GM12892 (cell line): ENCODE measurements at regions not wholly inside any gene's neighbourhood (a gene's known extent, or its start where the extent isn't known, plus 50 kb on each side); places are given as distances from the start of the nearest gene placed in this dataset.
"Not testable (repeated sequence)": the region's sequence is repeated elsewhere in the genome, so short reads cannot be mapped to it uniquely, and the experiment has no call there.

Experiments
- DNase-seq: peaks from one replicate; pipeline ENCODE4 v3.0.0; 2011; ENCODE audit not compliant: insufficient read length
- FAIRE-seq: peaks from 2 replicates; lab custom pipeline; 2011; peaks lifted over from hg19 to GRCh38; lab: Jason Lieb, UNC
- POLR2A ChIP-seq: IDR thresholded peaks from 2 replicates; pipeline ENCODE4 v1.6.1; 2011; ENCODE audit warnings: low read depth, low read length, control low read depth
- POLR2AphosphoS5 ChIP-seq: IDR thresholded peaks from 2 replicates; pipeline ENCODE4 v1.6.1; 2011; ENCODE audit warnings: low read depth, low read length, control low read depth
- TAF1 ChIP-seq: IDR thresholded peaks from 2 replicates; pipeline ENCODE4 v1.6.1; 2011; ENCODE audit warnings: low read depth, mild to moderate bottlenecking, control low read depth, low read length, borderline replicate concordance

DNA sequence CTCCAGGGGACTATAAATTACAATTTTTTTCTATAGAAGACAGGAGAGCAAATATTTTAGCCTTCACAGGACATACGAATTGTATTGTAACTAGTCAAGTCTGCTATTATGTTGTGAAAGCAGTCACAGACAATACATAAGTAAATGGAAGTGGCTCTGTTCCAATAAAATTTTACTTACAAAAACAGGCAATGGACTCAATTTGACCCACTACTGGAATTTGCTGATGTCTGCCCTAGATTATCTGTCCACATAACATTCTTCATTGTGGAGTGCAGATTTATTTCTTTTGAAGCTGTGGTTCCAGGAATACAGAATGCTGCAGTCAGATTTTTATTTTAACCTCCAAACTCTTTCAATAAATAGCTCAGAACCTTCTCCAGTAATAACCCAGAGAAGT, 330.3 kb downstream of the PPP4R3C start:
- FAIRE-seq, result no peak
- DNase-seq, result no peak
- TF ChIP-seq POLR2A (no peak), POLR2AphosphoS5 (no peak), TAF1 (no peak)

DNA sequence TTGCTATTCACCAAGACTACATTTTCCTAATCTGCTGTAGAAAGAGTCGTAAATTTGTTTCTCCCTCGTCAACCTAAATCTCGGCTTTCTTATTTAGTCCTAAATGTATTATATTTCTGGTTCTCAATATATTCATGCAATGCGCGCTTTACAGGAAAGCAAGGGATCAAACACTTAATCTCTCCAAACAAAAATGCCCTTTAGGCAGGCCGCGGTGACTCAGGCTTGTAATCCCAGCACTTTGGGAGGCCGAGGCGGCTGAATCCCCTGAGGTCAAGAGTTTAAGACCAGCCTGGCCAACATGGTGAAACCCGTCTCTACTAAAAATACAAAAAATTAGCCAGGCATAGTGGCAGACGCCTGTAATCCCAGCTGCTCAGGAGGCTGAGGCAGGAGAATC, 376.0 kb downstream of the PPP4R3C start:
- FAIRE-seq, result not testable (repeated sequence)

DNA sequence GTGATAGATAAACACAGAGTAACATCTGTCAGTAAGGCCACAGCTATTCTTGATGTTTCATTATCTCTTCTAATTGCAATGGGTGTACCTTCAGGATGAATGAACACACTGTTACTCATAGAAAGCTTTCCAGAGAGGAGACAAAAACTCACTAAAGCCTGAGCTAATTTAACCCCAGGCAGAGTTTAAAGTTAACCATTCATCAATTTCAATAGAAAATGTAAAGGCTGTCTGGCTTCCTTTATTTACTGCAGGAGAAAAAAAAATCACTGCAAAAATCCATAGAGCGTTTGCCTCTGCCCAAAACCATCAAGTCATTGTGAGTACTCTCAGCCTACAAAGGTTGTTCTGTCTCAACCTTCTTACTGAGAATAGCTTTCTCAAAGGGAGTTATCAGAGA, 376.9 kb downstream of the PPP4R3C start:
- DNase-seq (no peak), FAIRE-seq (no peak)
- TF ChIP-seq TAF1 (no peak), POLR2AphosphoS5 (no peak), POLR2A (no peak)

More for the DNA sequence above, 376.0 kb downstream of the PPP4R3C start:
- DNase-seq, result not testable (repeated sequence)

DNA sequence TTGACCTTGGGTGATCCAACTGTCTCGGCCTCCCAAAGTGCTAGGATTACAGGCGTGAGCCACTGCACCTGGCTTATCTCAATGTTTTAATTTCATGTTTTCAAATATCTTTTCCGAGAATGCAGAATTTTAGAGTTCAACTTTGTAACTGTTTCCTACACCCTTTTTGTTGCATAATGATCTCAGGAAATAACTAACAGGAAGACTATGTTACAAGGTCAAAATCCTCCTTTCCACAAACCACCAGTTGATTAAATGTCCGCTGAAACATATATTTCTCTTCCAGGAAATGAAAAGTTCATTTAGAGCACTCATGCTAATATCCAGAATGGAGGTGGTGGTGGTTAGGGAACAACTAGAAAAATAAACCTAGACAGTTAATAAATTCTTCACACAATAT, 377.8 kb downstream of the PPP4R3C start:
- FAIRE-seq (no peak), DNase-seq (no peak)
- TF ChIP-seq TAF1, result no peak

DNA sequence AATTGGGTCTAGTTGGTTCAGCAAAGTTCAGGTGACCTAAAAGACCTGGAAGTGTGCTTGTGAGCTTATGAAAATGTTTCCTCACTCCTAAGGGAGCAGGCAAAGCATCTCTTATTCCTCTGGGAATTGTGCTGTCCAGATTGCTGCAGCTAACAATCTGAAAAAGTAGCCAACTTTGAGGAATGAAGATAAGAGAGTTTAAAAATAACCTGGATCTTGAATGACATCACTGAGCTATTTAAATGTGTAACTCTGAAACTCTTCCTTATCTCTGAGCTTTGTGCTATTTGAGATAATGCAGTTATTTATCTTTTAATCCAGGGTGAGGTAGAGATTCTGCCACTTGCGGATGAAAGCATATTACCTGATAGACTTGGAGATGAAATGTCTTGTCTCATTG, 384.8 kb downstream of the PPP4R3C start:
- TF ChIP-seq TAF1 (no peak), POLR2AphosphoS5 (no peak), POLR2A (no peak)
- no peak for DNase-seq
- FAIRE-seq, result no peak

DNA sequence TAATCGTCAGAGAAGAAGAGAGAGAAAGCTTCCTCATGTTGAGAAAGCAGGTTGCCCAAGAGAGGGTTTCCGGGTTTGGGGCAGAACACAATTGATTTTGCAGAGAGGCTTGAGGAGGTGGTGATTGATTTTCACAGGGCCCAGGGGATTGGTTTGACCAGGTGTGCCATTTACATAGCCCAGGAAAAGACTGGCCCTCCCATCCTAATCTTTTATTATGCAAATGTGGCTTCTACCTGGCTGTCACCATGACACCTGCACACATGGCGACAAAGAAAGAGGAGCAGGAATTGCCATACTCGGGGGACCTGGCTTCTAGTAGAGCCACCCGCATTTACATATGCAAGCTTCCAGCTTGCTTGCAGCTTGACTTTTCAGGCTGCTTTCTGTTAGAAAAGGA, 405.3 kb downstream of the PPP4R3C start:
- TF ChIP-seq TAF1, result no peak
- TF ChIP-seq POLR2AphosphoS5, result no peak
- TF ChIP-seq POLR2A, result no peak
- FAIRE-seq (no peak), DNase-seq (no peak)

DNA sequence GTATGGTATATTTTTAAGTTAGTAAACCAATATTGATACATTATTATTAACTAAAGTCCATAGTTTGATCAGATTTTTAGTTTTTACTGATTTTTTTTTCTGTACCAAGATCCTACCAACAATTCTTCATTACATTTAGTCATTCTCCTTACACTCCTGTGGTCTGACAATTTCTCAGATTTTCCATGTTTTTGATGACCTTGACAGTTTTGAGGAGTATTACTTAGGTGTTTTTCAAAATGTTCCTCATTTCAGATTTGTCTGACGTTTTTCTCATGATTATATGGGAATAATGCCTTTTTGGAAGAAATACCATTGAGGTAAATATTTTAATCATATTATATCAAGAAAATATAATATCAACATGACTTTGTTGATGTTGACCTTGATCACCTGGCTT, 423.8 kb downstream of the PPP4R3C start:
- DNase-seq (no peak), FAIRE-seq (no peak)
- TF ChIP-seq POLR2A, result no peak
- no peak for TF ChIP-seq TAF1
- TF ChIP-seq POLR2AphosphoS5, result no peak

DNA sequence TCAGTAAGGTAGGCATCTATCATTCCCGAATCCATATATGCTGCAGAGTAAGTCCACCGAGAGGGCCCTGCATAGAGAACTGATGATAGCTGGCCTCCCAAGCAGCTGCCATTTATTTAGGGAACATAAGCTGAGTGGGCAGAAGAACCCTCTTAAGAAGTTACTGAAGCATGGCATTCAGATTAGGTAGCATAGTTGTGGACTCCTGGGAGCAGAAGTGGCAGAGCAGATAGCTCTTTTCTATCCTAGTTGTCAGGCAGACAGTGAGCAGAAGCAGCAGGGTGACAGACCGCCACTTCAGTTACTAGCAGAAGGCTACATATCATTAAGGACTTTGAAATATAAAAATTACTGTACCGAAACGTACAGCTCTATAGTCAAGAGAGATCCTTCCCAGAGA, 454.7 kb downstream of the PPP4R3C start:
- FAIRE-seq (no peak), DNase-seq (no peak)
- TF ChIP-seq POLR2A, result no peak
- TF ChIP-seq POLR2AphosphoS5, result no peak
- no peak for TF ChIP-seq TAF1

DNA sequence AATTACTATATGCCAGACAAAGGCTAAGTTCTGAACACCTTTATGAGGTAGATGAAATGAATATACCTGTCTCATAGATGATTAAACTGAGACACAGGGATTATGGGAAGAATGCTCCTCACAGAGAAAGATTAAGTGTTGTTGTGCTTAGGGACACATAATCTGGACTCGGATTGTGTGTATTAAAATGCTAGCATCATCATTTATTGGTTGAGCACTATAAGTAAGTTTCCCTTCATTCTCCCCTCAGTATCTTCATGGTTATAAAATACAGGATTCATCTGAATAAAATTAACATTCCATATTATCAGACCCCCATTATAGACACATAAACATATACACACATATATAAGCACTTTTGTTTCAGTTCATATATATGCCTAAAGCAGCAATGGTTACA, 463.5 kb downstream of the PPP4R3C start:
- no peak for DNase-seq
- FAIRE-seq, result no peak
- no peak for TF ChIP-seq POLR2AphosphoS5
- TF ChIP-seq POLR2A, result no peak
- no peak for TF ChIP-seq TAF1

DNA sequence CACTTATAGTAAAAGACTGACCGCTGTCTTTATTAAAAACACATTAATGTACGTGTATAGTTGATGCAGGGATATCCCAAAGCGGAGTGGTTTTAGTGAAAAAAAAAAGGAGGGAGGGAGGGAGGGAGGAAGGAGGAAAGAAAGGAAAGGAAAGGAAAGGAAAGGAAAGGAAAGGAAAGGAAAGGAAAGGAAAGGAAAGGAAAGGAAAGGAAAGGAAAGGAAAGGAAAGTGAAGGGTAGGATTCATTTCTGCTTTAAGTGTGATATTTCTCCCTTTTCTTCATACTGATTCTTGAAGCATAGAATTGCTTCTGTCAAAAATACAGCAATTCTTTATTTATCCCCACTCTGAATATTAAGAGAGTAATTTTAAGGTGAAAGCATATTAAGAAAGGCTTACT, 504.9 kb downstream of the PPP4R3C start:
- no peak for TF ChIP-seq TAF1
- no peak for TF ChIP-seq POLR2A
- TF ChIP-seq POLR2AphosphoS5, result no peak
- FAIRE-seq (no peak), DNase-seq (no peak)

DNA sequence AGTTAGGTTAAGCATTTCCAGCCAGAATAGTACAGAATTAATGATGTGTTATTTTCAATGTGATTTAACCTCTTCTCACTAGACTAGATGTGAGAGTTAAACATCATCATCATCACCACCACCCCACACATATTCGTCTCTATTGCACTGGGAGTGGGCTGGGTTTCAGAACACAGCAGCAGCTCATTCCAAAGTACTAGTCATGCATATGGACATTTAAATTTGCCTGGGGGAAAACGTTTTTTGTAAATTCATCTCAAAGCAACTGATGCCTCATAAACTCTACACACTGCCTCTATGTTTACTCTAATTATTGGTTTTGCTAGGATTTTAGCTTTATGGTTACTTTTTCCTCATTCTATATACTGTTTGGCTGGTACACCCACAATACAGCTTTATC, 509.1 kb downstream of the PPP4R3C start:
- DNase-seq (no peak), FAIRE-seq (no peak)
- TF ChIP-seq POLR2A (no peak), POLR2AphosphoS5 (no peak), TAF1 (no peak)

DNA sequence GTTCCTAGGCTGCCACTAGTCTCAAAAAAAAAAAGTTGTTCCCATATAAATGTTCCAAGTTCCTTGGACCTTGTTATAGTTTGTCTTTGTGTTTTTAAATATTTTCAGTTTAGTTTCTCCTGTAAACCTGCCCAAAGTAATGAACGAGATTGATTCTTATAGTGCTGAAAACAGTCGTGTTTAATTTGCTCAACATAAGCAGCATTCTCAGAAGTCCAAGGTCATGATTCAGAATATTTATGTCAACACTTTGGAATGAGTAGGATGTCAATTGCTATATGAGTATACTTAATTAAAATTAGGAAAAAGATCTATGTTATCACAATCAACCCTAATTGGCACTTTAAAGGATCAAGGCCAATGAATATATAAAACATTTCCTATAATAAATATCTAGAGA, 510.9 kb downstream of the PPP4R3C start:
- DNase-seq (no peak), FAIRE-seq (no peak)
- TF ChIP-seq TAF1 (no peak), POLR2A (no peak), POLR2AphosphoS5 (no peak)

DNA sequence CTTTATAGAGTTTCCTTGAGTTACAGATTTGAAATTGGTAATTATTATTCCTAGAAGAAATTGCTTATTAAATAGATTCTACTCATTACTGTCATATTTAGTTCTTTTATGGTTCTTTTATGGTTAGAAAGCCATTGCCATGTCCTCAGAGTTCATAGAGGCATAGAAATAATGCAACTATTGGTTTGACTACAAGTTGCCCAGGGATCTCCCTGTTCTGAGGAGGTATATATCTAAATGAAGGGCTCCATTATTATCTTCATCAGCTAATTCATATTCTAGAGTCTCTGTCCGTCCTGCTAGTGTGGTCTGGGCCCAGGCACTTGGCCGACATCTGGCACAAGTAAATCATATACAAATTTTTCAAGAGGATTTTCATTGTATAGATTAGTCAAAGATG, 535.7 kb downstream of the PPP4R3C start:
- no peak for DNase-seq
- TF ChIP-seq POLR2AphosphoS5, result no peak
- TF ChIP-seq TAF1, result no peak
- TF ChIP-seq POLR2A, result no peak
- no peak for FAIRE-seq
